ENCODE measurements at regions not wholly inside any gene's neighbourhood (a gene's known extent, or its start where the extent isn't known, plus 50 kb on each side); places are given as distances from the start of the nearest gene placed in this dataset.

- DNase-seq (ENCODE audit: low read depth in 2 of 2): no peak
Measured at GRCh38 chr18:57991552-57991951, 52.5 kb upstream of the NEDD4L start.

GRCh38 chr18:57989536-57989935 is 54.5 kb upstream of the NEDD4L start:
- no peak for DNase-seq (ENCODE audit: low read depth in 2 of 2)

GRCh38 chr18:57984490-57985115 is 59.4 kb upstream of the NEDD4L start:
- no peak for DNase-seq (ENCODE audit: low read depth in 2 of 2)

GRCh38 chr18:57983965-57984364 is 60.1 kb upstream of the NEDD4L start:
- DNase-seq (ENCODE audit: low read depth in 2 of 2): no peak

GRCh38 chr18:57983472-57983871 is 60.6 kb upstream of the NEDD4L start:
- no peak for DNase-seq (ENCODE audit: low read depth in 2 of 2)

GRCh38 chr18:57982372-57983021 is 61.5 kb upstream of the NEDD4L start:
- no peak for DNase-seq (ENCODE audit: low read depth in 2 of 2)

- no peak for DNase-seq (ENCODE audit: low read depth in 2 of 2)
Measured at GRCh38 chr18:57981308-57982028, 62.6 kb upstream of the NEDD4L start.

- no peak for DNase-seq (ENCODE audit: low read depth in 2 of 2)
Measured at GRCh38 chr18:57980573-57981307, 63.3 kb upstream of the NEDD4L start.

GRCh38 chr18:57976230-57976773 is 67.7 kb upstream of the NEDD4L start:
- DNase-seq (ENCODE audit: low read depth in 2 of 2): no peak

- no peak for DNase-seq (ENCODE audit: low read depth in 2 of 2)
Measured at GRCh38 chr18:57975805-57976204, 68.2 kb upstream of the NEDD4L start.

GRCh38 chr18:57974585-57975265 is 69.3 kb upstream of the NEDD4L start:
- DNase-seq (ENCODE audit: low read depth in 2 of 2): no peak

GRCh38 chr18:57973889-57974288 is 70.1 kb upstream of the NEDD4L start:
- DNase-seq (ENCODE audit: low read depth in 2 of 2): no peak

- no peak for DNase-seq (ENCODE audit: low read depth in 2 of 2)
Measured at GRCh38 chr18:57970356-57971095, 73.5 kb upstream of the NEDD4L start.

GRCh38 chr18:57969824-57970223 is 74.2 kb upstream of the NEDD4L start:
- DNase-seq (ENCODE audit: low read depth in 2 of 2): no peak

- no peak for DNase-seq (ENCODE audit: low read depth in 2 of 2)
Measured at GRCh38 chr18:57965246-57965645, 78.8 kb upstream of the NEDD4L start.

GRCh38 chr18:57961876-57962505 is 82.0 kb upstream of the NEDD4L start:
- no peak for DNase-seq (ENCODE audit: low read depth in 2 of 2)

- DNase-seq (ENCODE audit: low read depth in 2 of 2): no peak
Measured at GRCh38 chr18:57961411-57961810, 82.6 kb upstream of the NEDD4L start.

- no peak for DNase-seq (ENCODE audit: low read depth in 2 of 2)
Measured at GRCh38 chr18:57959278-57959677, 84.7 kb upstream of the NEDD4L start.

GRCh38 chr18:57957210-57957609 is 86.8 kb upstream of the NEDD4L start:
- DNase-seq (ENCODE audit: low read depth in 2 of 2): no peak

GRCh38 chr18:57956491-57956890 is 87.5 kb upstream of the NEDD4L start:
- no peak for DNase-seq (ENCODE audit: low read depth in 2 of 2)

Data from stimulated activated CD4-positive, alpha-beta T cell treated with anti-CD3 and anti-CD28 coated beads, Interleukin-4, amount 100 ng/mL, for 48 hours (primary cell).